Right renal pelvis (tissue), 4 donors: ENCODE measurements at regions not wholly inside any gene's neighbourhood (a gene's known extent, or its start where the extent isn't known, plus 50 kb on each side); places are given as distances from the start of the nearest gene placed in this dataset.
A peak's percentile ranks its signal among the peaks of the same experiment; 100 is the strongest.

ENCODE experiments used
- DNase-seq, 4 donors: peaks; one replicate each; pipeline ENCODE4 v3.0.0-alpha.2; 2013; ENCODE audit warnings: low read depth in 4 of 4, low spot score in 3 of 4, missing footprints in 1 of 4

DNA sequence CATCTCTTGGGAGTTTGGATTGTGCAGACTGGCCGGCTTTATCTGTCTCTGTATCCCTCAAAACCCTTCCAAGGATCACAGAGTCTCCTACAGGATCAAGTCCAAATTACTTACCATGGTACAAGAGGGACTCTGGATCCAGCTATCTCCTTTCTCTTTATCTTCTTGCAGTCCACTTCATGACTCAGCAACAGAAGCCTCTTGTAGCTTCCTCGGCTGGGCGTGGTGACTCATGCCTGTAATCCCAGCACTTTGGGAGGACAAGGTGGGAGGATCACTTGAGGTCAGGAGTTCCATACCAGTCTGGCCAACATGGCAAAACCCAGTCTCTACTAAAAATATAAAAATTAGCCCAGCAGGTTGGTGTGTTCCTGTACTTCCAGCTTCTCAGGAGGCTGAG lies 189.7 kb downstream of the BCAT1 start:
- DNase-seq, result no peak

DNA sequence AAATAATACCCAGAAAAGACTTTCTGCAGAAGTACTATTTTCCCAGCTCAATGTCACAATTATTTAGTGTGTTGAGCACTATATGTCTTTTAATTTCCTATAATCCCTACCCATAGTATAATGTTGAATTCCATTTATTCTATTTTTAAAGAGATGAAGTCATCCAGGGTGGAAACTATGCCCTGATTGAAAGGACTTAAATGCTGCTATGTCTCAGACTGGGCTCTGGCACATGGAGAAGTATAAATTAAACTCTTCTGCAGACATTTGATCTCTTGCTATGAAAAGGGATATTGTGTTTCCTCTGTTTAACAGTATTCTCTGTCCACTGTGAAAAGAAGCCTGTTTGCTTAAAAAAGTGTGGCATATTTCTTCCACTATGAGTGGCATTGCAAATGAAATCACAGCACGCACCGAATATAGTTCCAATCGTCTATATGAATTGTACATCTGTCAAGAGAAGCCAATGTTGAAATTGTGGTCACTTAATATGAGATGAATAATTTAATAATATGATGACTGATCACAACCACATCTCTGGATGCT lies 192.3 kb downstream of the BCAT1 start:
- DNase-seq, result no peak

DNA sequence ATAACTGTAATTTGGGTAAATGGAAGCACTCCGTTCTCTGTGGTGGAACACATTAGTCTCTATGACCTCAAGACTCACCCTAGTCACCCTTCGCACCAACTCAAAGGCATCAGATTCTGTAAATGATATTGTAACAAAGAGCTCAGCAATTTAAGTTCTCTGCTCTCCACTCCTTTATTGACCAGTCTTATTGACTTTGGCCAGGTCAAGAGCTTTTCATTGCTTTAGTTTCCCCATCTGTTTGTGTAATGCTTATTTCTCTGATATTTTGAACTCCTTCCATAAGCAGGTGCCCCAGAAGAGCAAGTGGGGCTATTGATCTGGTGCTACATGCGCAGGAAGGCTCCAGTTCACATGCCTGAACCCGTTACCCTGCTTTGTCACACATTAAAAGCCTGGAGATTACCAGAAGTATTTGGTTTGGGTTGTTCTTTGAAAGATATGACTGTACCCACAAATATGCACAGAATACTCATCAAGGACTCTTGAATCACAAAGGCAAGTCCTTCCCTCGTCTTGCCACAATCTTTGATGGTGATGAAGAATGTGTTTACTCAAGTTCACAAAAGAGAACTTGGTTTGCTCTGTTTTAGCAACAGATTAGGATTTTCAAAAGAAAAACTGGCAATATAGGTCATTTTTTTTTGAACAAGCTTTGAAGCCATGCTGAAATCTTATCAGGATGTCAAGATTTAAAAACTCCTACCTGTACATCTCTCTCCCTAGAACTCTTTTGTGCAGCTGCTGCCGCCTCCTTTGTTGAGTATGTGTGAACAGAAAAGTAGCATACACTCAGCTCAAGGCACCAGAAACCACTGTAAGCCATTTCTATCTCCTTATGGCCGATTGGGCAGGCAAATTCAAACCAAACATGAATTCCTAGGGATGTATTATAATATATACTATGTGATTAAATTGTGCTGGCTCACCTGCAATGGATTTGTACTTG lies 193.9 kb downstream of the BCAT1 start:
- no peak for DNase-seq

GRCh38 chr12:24752763-24753462 lies 196.0 kb downstream of the BCAT1 start:
- DNase-seq, result no peak

DNA sequence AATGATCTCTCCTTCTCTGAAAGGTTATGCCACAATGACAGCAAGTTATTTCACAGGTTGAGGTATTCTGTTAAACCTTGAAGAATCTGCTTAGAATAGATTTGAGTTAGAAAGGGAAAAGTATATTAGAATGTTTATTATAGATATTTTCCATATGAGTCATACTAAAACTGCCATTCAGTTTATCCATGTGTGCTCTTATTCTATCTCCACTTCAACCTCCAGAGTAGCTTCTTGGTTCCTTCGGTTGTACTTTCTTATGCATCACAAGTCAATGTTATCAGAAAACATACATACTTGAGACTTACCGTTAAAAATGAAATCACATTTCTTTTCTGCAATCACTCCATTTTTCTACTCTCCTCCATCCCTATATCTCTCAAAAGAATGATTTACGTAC lies 197.7 kb downstream of the BCAT1 start:
- no peak for DNase-seq

GRCh38 chr12:24750263-24750662 lies 198.6 kb downstream of the BCAT1 start:
- DNase-seq, result no peak

DNA sequence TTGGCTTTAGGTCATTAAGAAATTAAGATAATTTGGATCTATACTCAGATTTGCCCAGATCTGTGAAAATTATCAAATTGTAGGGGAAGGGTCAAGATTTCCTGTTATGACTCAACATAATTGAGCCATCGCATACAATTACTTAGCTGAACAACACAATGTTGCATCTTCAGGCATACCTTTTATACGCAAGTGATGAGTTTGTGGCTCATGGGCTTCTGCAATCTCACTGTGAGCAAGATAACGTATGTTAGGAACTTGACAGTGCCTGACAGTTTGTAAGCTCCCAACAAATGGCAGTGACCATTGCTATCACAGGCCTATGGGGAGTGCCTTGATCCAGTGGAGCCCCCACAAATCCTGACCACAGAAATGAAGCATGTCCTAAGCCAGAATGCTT lies 199.7 kb downstream of the BCAT1 start:
- DNase-seq, result no peak

- no peak for DNase-seq
Observed at GRCh38 chr12:24748326-24748725, 200.6 kb downstream of the BCAT1 start.

- DNase-seq, result no peak
Observed at GRCh38 chr12:24746864-24747263, 202.0 kb downstream of the BCAT1 start.

DNA sequence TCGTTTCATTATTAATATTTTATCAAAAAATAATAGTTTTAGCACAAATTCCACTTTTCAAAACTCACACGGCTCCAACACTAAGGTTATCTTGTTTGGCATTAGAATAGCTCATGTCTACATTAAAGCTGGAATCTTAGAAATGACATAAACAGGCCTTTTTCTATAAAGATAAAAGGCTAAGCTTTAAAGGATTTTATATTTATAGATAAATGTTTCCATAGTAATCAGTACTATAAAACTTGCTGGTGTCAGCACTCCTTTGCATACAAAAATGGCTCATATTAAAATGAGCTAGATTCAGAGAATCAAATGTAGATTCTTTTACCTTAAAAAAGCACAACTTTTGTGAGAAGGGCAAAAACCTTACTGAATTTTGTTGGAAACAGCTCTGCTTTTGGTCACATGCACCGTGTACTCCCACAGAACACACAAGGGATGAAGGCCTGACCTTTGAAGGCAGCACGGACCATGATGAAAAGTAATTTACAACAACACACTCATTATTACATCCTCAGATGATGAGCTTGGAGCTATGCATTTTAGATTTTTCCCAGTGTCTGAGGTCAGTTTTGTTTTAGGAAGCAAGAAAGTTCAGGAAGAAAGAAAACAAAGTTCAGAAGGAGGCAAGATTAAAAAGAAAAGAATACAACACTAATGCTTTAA lies 202.8 kb downstream of the BCAT1 start:
- no peak for DNase-seq

DNA sequence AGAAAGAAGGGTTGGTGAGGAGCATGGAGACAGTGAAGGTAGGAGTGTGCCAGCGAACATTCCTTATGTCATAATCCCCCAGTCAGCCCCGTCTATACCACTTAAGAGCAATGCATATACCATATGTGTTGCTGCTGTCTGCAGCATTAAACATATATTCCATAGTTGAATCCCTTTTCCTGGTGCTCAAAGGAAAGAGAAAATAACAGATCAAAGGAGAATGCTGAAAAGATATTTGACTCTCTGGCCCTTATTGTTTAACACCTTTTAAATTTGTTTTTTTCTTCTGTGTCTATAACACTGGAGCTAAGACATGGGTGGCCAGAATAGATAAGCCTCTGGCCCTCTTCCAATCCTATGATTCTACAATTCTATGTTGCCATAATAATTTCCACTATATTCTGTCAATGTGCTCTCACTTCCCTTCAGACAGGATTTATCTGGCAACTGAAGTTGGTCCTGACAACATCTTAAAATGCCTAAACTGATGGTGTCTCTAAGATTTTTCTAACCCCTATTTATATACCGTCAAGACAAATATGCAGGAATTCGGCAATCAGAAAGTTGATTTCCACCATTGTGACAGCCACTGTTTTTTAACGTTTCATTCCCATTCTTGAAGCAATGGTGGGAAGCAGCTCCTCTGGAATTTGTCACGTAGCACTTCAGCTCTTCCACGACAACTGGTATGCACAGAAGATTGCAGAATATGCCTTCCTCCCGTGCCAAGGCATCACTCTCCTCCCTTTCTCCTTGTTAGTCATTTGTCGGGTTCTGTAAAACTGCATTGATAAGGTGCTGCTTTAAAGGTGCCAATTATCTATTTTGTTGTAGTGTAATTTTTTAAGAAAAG lies 204.7 kb downstream of the BCAT1 start:
- no peak for DNase-seq

- DNase-seq, result no peak
Observed at GRCh38 chr12:24742378-24742777, 206.5 kb downstream of the BCAT1 start.

- DNase-seq, result no peak
Observed at GRCh38 chr12:24741216-24741615, 207.7 kb downstream of the BCAT1 start.

- DNase-seq, result no peak
Observed at GRCh38 chr12:24739106-24739779, 209.7 kb downstream of the BCAT1 start.

- DNase-seq, result no peak
Observed at GRCh38 chr12:24738441-24738840, 210.5 kb downstream of the BCAT1 start.

DNA sequence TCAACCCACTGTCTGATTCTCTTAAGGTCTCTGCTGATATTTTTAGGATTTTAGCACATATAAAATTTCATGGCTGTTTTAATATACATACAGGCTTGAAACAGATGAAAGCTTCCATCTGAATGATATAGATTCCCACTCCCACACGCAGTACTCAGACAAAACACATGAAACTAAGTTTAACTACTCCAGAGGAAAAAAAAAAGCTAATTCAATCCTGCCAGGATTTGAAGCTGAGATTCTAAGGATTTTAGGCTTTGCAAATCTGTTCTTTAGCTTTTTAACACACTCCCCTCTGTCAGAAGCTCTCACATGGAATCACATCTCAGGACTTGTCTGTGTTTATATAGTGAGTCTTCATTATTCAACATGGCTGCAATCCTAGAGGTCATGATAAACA lies 217.3 kb downstream of the BCAT1 start:
- DNase-seq, result no peak

- no peak for DNase-seq
Observed at GRCh38 chr12:24730489-24730896, 218.4 kb downstream of the BCAT1 start.

- DNase-seq, result no peak
Observed at GRCh38 chr12:24728826-24729225, 220.1 kb downstream of the BCAT1 start.

DNA sequence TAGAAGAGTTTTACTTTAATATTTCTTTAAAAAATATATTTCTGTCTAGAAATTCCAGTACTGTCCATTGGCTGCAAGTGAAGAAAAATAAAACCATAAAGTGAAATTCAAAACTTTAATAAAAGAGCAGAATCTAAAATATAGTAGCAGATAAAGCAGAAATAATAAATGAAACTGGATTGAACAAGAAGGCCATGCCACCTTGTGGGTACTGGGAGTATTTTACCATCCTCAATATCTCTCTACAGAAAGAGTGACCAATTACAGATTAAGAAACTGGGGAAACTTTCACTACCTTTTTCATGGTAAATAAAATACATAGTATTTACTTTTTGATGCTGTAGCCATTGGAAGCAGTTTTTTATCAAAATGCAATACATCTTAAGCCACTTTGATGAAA lies 220.5 kb downstream of the BCAT1 start:
- DNase-seq, result peak in 1 of 4 donors; percentile 2

DNA sequence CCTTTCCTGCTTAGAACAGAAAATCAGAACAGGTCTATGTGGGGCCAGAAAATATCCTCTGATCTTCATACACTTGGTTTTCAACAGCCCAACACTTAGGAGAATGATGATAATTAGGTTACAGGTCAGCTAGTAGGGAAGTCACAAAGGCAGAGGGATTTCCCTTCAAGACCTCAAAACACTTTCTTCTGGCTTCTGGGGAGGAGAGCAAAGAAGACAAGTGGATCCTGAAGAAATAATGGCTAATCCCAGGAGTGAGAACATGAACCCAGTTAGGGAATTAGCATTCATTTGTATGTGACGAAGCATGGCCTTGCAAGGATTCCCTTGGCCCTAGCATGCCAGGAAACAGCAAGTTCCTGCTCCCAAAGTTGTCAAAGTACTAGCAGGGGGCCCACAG lies 223.3 kb downstream of the BCAT1 start:
- no peak for DNase-seq
